CD14-positive monocyte (primary cell): ENCODE measurements at regions not wholly inside any gene's neighbourhood (a gene's known extent, or its start where the extent isn't known, plus 50 kb on each side); places are given as distances from the start of the nearest gene placed in this dataset.

Experiments
- DNase-seq, 3 donors: peaks; one replicate each; pipeline ENCODE4 v3.0.0-alpha.2; 2011 to 2022
- H2AFZ ChIP-seq: 2 replicates; pipeline ENCODE4 v1.6.0; 2012; ENCODE audit warnings: mild to moderate bottlenecking, low read depth, low read length, inconsistent platforms; ENCODE audit not compliant: insufficient read depth, poor library complexity, severe bottlenecking
- H3K27ac ChIP-seq, 2 donors: 1 replicate in 1 of 2; 2 replicates in 1 of 2; pipeline ENCODE4 v1.5.1; 2012 to 2013; ENCODE audit warnings: low read length in 2 of 2, control low read depth in 1 of 2, inconsistent platforms in 1 of 2, low read depth in 1 of 2, mild to moderate bottlenecking in 1 of 2
- H3K27me3 ChIP-seq, 2 donors: one replicate each; pipeline versions ENCODE4 v1.6.0 to v1.6.1; 2011 to 2013; ENCODE audit warnings: low read length in 2 of 2; ENCODE audit not compliant: control insufficient read depth in 2 of 2, insufficient read depth in 2 of 2
- H3K36me3 ChIP-seq, 2 donors: replicated peaks in 1 of 2; 1 replicate in 1 of 2; 2 replicates in 1 of 2; pipeline versions ENCODE4 v1.5.1 to v1.6.1; 2012 to 2013; ENCODE audit warnings: low read length in 2 of 2, control low read depth in 1 of 2, inconsistent platforms in 1 of 2, mild to moderate bottlenecking in 1 of 2; ENCODE audit not compliant: insufficient read depth in 2 of 2, control insufficient read depth in 1 of 2
- H3K4me1 ChIP-seq, 2 donors: 1 replicate in 1 of 2; 2 replicates in 1 of 2; pipeline versions ENCODE4 v1.5.1 to v1.6.1; 2012 to 2013; ENCODE audit warnings: low read length in 2 of 2, control low read depth in 1 of 2, inconsistent platforms in 1 of 2, mild to moderate bottlenecking in 1 of 2, moderate library complexity in 1 of 2; ENCODE audit not compliant: insufficient read depth in 2 of 2, control insufficient read depth in 1 of 2
- H3K4me2 ChIP-seq: replicated peaks from 2 replicates; pipeline ENCODE3; 2012; ENCODE audit warnings: low read length, moderate library complexity, mild to moderate bottlenecking; ENCODE audit not compliant: poor library complexity, severe bottlenecking; ENCODE audit errors: extremely low read depth
- H3K4me3 ChIP-seq, 3 experiments: fragments of 200-600 bp in 1 of 3; sonication (generic) in 1 of 3; replicated peaks in 1 of 3; 1 replicate in 2 of 3; 2 replicates in 1 of 3; pipeline ENCODE4 v1.5.1; 2011 to 2013; ENCODE audit warnings: low read length in 3 of 3, mild to moderate bottlenecking in 3 of 3, control low read depth in 2 of 3, low read depth in 2 of 3, inconsistent platforms in 1 of 3, moderate library complexity in 1 of 3
- H3K79me2 ChIP-seq: 2 replicates; pipeline ENCODE4 v1.6.0; 2012; ENCODE audit warnings: mild to moderate bottlenecking, control low read depth, inconsistent platforms, low read length, moderate library complexity; ENCODE audit not compliant: insufficient read depth
- H3K9ac ChIP-seq: 2 replicates; pipeline ENCODE4 v1.6.0; 2017; ENCODE audit warnings: low read length, mild to moderate bottlenecking; ENCODE audit not compliant: insufficient read depth, poor library complexity, severe bottlenecking
- H3K9me3 ChIP-seq, 2 donors: replicated peaks in 1 of 2; 1 replicate in 1 of 2; 2 replicates in 1 of 2; pipeline versions ENCODE4 v1.5.1 to v1.6.1; 2012 to 2013; ENCODE audit warnings: low read length in 2 of 2, control low read depth in 1 of 2; ENCODE audit not compliant: control insufficient read depth in 1 of 2, insufficient read depth in 1 of 2
- H4K20me1 ChIP-seq: 2 replicates; pipeline ENCODE4 v1.6.0; 2012; ENCODE audit warnings: mild to moderate bottlenecking, low read length, control low read depth, moderate library complexity; ENCODE audit not compliant: insufficient read depth
- H3K27ac Mint-ChIP-seq, 7 donors: one replicate each; pipeline ENCODE4 v1.8.0; 2020; ENCODE audit warnings: mild to moderate bottlenecking in 7 of 7, mixed read lengths in 7 of 7, moderate library complexity in 6 of 7, inconsistent platforms in 2 of 7
- H3K27me3 Mint-ChIP-seq, 3 donors: one replicate each; pipeline ENCODE4 v1.8.0; 2021 to 2022; ENCODE audit warnings: low read depth in 3 of 3, mild to moderate bottlenecking in 3 of 3, mixed read lengths in 3 of 3, moderate library complexity in 3 of 3, inconsistent platforms in 1 of 3
- H3K36me3 Mint-ChIP-seq, 2 donors: one replicate each; pipeline ENCODE4 v1.8.0; 2020; ENCODE audit warnings: mixed read lengths in 2 of 2, inconsistent platforms in 1 of 2, mild to moderate bottlenecking in 1 of 2
- H3K4me1 Mint-ChIP-seq: one replicate; pipeline ENCODE4 v1.8.0; 2020; ENCODE audit warnings: mild to moderate bottlenecking, mixed read lengths
- H3K4me3 Mint-ChIP-seq, 2 donors: one replicate each; pipeline ENCODE4 v1.8.0; 2020; ENCODE audit warnings: mild to moderate bottlenecking in 2 of 2, mixed read lengths in 2 of 2, moderate library complexity in 1 of 2
- H3K9me3 Mint-ChIP-seq, 7 donors: one replicate each; pipeline ENCODE4 v1.8.0; 2020 to 2022; ENCODE audit warnings: mixed read lengths in 7 of 7, mild to moderate bottlenecking in 6 of 7, moderate library complexity in 6 of 7, inconsistent platforms in 2 of 7
- WGBS: methylation state at CpG from one replicate; pipeline ENCODE4 v1.1.5; 2013; ENCODE audit warnings: missing lambda C conversion rate; ENCODE audit not compliant: insufficient coverage; 5-methylcytosine and 5-hydroxymethylcytosine counted together
- intact Hi-C, 2 donors: fragments of 100-400 bp; cut with micrococcal nuclease; formaldehyde crosslinking; loops; one replicate each; pipeline versions ENCODE4 v1.15.0 to v1.15.1; 2023
- TF ChIP-seq, protein P1 (sequence below): fragments of 200-600 bp; IDR thresholded peaks from one replicate; pipeline ENCODE4 v1.8.0; 2022; ENCODE audit warnings: antibody characterized with exemption, mild to moderate bottlenecking

DNA sequence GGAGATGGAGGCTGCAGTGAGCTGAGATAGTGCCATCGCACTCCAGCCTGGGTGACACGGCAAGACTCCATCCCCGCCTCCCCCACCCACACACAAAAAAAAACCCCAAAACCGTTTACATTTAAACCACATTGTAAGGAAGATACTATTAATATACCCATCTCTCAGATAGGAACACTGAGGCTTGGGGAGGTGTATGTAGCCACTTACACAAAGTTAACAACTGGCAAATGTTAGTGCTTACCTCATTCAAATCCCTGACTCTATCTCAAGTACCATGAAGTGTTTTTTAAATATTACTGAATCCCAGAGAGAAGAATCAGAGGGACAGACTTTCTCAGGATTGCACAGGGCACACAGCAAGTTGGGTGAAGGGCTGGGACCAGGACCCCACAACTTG lies 164.5 kb downstream of the MIAT start:
- H3K4me3 Mint-ChIP-seq = no peak overlapping the region
- H3K4me2 ChIP-seq = no peak overlapping the region
- H4K20me1 ChIP-seq = no peaks in the 10 kb centered on the region
- no peaks in the 10 kb centered on the region for H3K4me1 ChIP-seq
- intact Hi-C loops = no loop called here
- H3K9me3 Mint-ChIP-seq = peaks cover 7 to 15% (median 7%) of the 10 kb centered on the region in 7 donors
- H3K9ac ChIP-seq = no peak overlapping the region
- peaks cover 0 to 10% of the 10 kb centered on the region in 2 donors for H3K9me3 ChIP-seq
- H3K36me3 Mint-ChIP-seq = no peaks in the 10 kb centered on the region
- H3K27me3 Mint-ChIP-seq = peaks cover 0 to 9% (median 5%) of the 10 kb centered on the region in 3 donors
- H2AFZ ChIP-seq = no peak overlapping the region
- H3K27ac Mint-ChIP-seq = no peak overlapping the region
- H3K27ac ChIP-seq = no peak overlapping the region
- WGBS = no CpG with 5 or more reads among the region's 4 CpGs
- TF ChIP-seq, protein P1, sequence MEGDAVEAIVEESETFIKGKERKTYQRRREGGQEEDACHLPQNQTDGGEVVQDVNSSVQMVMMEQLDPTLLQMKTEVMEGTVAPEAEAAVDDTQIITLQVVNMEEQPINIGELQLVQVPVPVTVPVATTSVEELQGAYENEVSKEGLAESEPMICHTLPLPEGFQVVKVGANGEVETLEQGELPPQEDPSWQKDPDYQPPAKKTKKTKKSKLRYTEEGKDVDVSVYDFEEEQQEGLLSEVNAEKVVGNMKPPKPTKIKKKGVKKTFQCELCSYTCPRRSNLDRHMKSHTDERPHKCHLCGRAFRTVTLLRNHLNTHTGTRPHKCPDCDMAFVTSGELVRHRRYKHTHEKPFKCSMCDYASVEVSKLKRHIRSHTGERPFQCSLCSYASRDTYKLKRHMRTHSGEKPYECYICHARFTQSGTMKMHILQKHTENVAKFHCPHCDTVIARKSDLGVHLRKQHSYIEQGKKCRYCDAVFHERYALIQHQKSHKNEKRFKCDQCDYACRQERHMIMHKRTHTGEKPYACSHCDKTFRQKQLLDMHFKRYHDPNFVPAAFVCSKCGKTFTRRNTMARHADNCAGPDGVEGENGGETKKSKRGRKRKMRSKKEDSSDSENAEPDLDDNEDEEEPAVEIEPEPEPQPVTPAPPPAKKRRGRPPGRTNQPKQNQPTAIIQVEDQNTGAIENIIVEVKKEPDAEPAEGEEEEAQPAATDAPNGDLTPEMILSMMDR = no peak
- DNase-seq = no peak
- H3K36me3 ChIP-seq = no peaks in the 10 kb centered on the region
- no peak overlapping the region for H3K4me3 ChIP-seq
- no peaks in the 10 kb centered on the region for H3K79me2 ChIP-seq
- H3K4me1 Mint-ChIP-seq = no peaks in the 10 kb centered on the region
- H3K27me3 ChIP-seq = no peaks in the 10 kb centered on the region

DNA sequence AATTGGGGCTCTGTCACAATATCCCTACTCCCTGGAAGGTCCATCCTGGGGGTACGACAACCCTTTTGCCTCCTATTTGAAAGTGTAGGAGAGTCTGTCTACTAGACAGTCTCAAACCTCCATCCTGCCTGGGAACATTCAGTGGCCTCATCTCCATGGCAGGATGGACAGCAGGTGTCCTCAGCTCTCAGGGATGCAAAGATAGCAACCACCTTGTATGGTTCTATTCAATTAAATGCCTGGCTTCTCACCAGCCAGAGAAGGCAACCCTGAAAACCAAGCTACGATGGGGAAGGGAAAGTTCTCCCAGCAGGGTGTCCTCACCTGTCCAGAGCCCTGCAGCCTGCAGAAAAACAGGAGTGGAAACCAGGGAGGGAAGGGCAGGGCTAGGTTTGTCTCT lies 164.9 kb downstream of the MIAT start:
- Mint-ChIP-seq H3K4me3 (no peak overlapping the region), H3K36me3 (no peaks in the 10 kb centered on the region), H3K4me1 (no peaks in the 10 kb centered on the region), H3K27ac (no peak overlapping the region), H3K9me3 (peaks cover 7 to 13% (median 7%) of the 10 kb centered on the region in 7 donors), H3K27me3 (peaks cover 0 to 9% (median 5%) of the 10 kb centered on the region in 3 donors)
- Histone ChIP-seq H3K9me3 (peaks cover 0 to 10% of the 10 kb centered on the region in 2 donors), H3K27me3 (no peaks in the 10 kb centered on the region), H4K20me1 (no peaks in the 10 kb centered on the region), H3K4me2 (no peak overlapping the region), H3K79me2 (no peaks in the 10 kb centered on the region), H3K4me1 (no peaks in the 10 kb centered on the region), H3K4me3 (no peak overlapping the region), H3K9ac (no peak overlapping the region), H2AFZ (no peak overlapping the region), H3K27ac (no peak overlapping the region), H3K36me3 (no peaks in the 10 kb centered on the region)
- DNase-seq = no peak
- TF ChIP-seq, protein P1 = no peak
- intact Hi-C loops = no loop called here
- WGBS = 50% methylated on average over 1 of the region's 2 CpGs
